Smooth muscle cell (in vitro differentiated cells): ENCODE measurements at regions not wholly inside any gene's neighbourhood (a gene's known extent, or its start where the extent isn't known, plus 50 kb on each side); places are given as distances from the start of the nearest gene placed in this dataset.

Source experiments
- DNase-seq: peaks from one replicate; lab custom pipeline; 2025; ENCODE audit not compliant: unreplicated experiment; lab: John Stamatoyannopoulos, UW
- H2AFZ ChIP-seq: fragments of 200-600 bp; sonication (generic); 2 replicates; pipeline ENCODE4 v1.6.0; 2016; ENCODE audit warnings: antibody characterized with exemption, low read depth, mild to moderate bottlenecking
- H3F3A ChIP-seq: fragments of 200-600 bp; sonication (generic); 2 replicates; pipeline ENCODE4 v1.6.0; 2017; ENCODE audit warnings: antibody characterized with exemption, low read depth
- H3K27ac ChIP-seq: fragments of 200-600 bp; sonication (generic); 2 replicates; pipeline ENCODE4 v1.5.1; 2016; ENCODE audit warnings: low read depth, mild to moderate bottlenecking
- H3K27me3 ChIP-seq: fragments of 200-600 bp; sonication (generic); 2 replicates; pipeline ENCODE4 v1.6.1; 2016; ENCODE audit warnings: low read depth, mild to moderate bottlenecking
- H3K36me3 ChIP-seq: fragments of 200-600 bp; sonication (generic); 2 replicates; pipeline ENCODE4 v1.5.1; 2016; ENCODE audit warnings: low read depth
- H3K4me1 ChIP-seq: fragments of 200-600 bp; sonication (generic); 2 replicates; pipeline ENCODE4 v1.5.1; 2016; ENCODE audit warnings: low read depth
- H3K4me2 ChIP-seq: fragments of 200-600 bp; sonication (generic); 2 replicates; pipeline ENCODE4 v1.6.0; 2016; ENCODE audit warnings: mild to moderate bottlenecking
- H3K4me3 ChIP-seq: fragments of 200-600 bp; sonication (generic); 2 replicates; pipeline ENCODE4 v1.5.1; 2016; ENCODE audit warnings: mild to moderate bottlenecking
- H3K79me2 ChIP-seq: fragments of 200-600 bp; sonication (generic); 2 replicates; pipeline ENCODE4 v1.6.0; 2016; ENCODE audit warnings: low read depth, mild to moderate bottlenecking
- H3K9ac ChIP-seq: fragments of 200-600 bp; sonication (generic); 2 replicates; pipeline ENCODE4 v1.6.0; 2016; ENCODE audit warnings: low read depth
- H3K9me3 ChIP-seq: fragments of 200-600 bp; sonication (generic); replicated peaks from 2 replicates; pipeline ENCODE4 v1.5.1; 2016; ENCODE audit warnings: low read depth
- H4K20me1 ChIP-seq: fragments of 200-600 bp; sonication (generic); 2 replicates; pipeline ENCODE4 v1.6.0; 2016; ENCODE audit warnings: low read depth
- WGBS: methylation state at CpG from one replicate; pipeline ENCODE4 v1.1.7; 2016; ENCODE audit warnings: low lambda C conversion rate; 5-methylcytosine and 5-hydroxymethylcytosine counted together
- TF ChIP-seq, protein P1 (sequence below): fragments of 200-600 bp; sonication (generic); IDR thresholded peaks from 2 replicates; pipeline ENCODE4 v1.5.1; 2017; ENCODE audit warnings: borderline replicate concordance, mild to moderate bottlenecking, antibody characterized with exemption; ENCODE audit not compliant: insufficient read depth, poor library complexity, severe bottlenecking

DNA sequence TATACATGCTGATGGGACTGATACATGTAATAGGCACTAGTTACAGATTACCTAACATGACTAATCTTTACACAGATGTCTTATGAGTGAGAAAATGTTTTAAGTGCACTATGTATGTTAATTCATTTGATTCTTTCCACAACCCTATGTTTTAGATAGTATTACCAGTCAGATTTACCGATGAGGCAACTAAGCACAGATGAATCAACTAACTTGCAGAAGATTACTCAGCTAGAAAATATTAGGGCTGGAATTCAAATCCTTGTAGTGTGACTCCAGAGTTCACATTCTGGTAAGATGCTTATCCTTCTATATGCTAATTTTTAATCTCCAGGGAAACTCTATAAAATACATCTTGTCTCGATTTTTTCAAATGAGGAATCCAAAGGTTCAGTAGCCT is 964.9 kb downstream of the REEP3 start:
- Histone ChIP-seq H3K27me3 (no peaks in the 10 kb centered on the region), H3K4me1 (no peaks in the 10 kb centered on the region), H3F3A (no peaks in the 10 kb centered on the region), H3K79me2 (no peaks in the 10 kb centered on the region), H3K27ac (no peak overlapping the region), H2AFZ (no peak overlapping the region), H3K4me2 (no peak overlapping the region), H4K20me1 (no peaks in the 10 kb centered on the region), H3K36me3 (no peaks in the 10 kb centered on the region), H3K9me3 (no peaks in the 10 kb centered on the region), H3K9ac (no peak overlapping the region), H3K4me3 (no peak overlapping the region)
- TF ChIP-seq, protein P1, sequence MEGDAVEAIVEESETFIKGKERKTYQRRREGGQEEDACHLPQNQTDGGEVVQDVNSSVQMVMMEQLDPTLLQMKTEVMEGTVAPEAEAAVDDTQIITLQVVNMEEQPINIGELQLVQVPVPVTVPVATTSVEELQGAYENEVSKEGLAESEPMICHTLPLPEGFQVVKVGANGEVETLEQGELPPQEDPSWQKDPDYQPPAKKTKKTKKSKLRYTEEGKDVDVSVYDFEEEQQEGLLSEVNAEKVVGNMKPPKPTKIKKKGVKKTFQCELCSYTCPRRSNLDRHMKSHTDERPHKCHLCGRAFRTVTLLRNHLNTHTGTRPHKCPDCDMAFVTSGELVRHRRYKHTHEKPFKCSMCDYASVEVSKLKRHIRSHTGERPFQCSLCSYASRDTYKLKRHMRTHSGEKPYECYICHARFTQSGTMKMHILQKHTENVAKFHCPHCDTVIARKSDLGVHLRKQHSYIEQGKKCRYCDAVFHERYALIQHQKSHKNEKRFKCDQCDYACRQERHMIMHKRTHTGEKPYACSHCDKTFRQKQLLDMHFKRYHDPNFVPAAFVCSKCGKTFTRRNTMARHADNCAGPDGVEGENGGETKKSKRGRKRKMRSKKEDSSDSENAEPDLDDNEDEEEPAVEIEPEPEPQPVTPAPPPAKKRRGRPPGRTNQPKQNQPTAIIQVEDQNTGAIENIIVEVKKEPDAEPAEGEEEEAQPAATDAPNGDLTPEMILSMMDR, result no peak
- WGBS, result 24% methylated on average over 2 of the region's 2 CpGs
- no peak for DNase-seq

- Histone ChIP-seq H3K79me2 (no peaks in the 10 kb centered on the region), H3K9ac (no peak overlapping the region), H2AFZ (no peak overlapping the region), H3F3A (no peaks in the 10 kb centered on the region), H3K4me2 (no peak overlapping the region), H3K27ac (no peak overlapping the region), H3K27me3 (no peaks in the 10 kb centered on the region), H3K4me3 (no peak overlapping the region), H3K4me1 (no peaks in the 10 kb centered on the region), H4K20me1 (no peaks in the 10 kb centered on the region), H3K36me3 (no peaks in the 10 kb centered on the region), H3K9me3 (no peaks in the 10 kb centered on the region)
- TF ChIP-seq, protein P1, result no peak
- no peak for DNase-seq
Measured at GRCh38 chr10:64486901-64487300, 965.7 kb downstream of the REEP3 start.

- no peaks in the 10 kb centered on the region for H4K20me1 ChIP-seq
- TF ChIP-seq, protein P1, result no peak
- H3K4me3 ChIP-seq, result no peak overlapping the region
- H3F3A ChIP-seq, result no peaks in the 10 kb centered on the region
- no peaks in the 10 kb centered on the region for H3K79me2 ChIP-seq
- no peak for DNase-seq
- H3K4me1 ChIP-seq, result no peaks in the 10 kb centered on the region
- H3K36me3 ChIP-seq, result no peaks in the 10 kb centered on the region
- no peak overlapping the region for H3K4me2 ChIP-seq
- no peak overlapping the region for H3K9ac ChIP-seq
- H3K27me3 ChIP-seq, result no peaks in the 10 kb centered on the region
- no peak overlapping the region for H3K27ac ChIP-seq
- H2AFZ ChIP-seq, result no peak overlapping the region
- no peaks in the 10 kb centered on the region for H3K9me3 ChIP-seq
Measured at GRCh38 chr10:64494901-64495300, 973.7 kb downstream of the REEP3 start.

GRCh38 chr10:64497306-64497705 is 976.1 kb downstream of the REEP3 start:
- TF ChIP-seq, protein P1, result no peak
- 95% methylated on average over 8 of the region's 8 CpGs for WGBS
- no peaks in the 10 kb centered on the region for H3K27me3 ChIP-seq

More at GRCh38 chr10:64497306-64497705, 976.1 kb downstream of the REEP3 start:
- H3K79me2 ChIP-seq, result no peaks in the 10 kb centered on the region
- H3K4me3 ChIP-seq, result no peak overlapping the region
- H3F3A ChIP-seq, result no peaks in the 10 kb centered on the region
- no peaks in the 10 kb centered on the region for H3K36me3 ChIP-seq
- no peaks in the 10 kb centered on the region for H3K9me3 ChIP-seq
- H3K9ac ChIP-seq, result no peak overlapping the region
- H2AFZ ChIP-seq, result no peak overlapping the region
- H3K4me1 ChIP-seq, result no peaks in the 10 kb centered on the region
- no peaks in the 10 kb centered on the region for H4K20me1 ChIP-seq
- H3K27ac ChIP-seq, result no peak overlapping the region
- no peak for DNase-seq
- H3K4me2 ChIP-seq, result no peak overlapping the region
